ENCODE measurements at regions not wholly inside any gene's neighbourhood (a gene's known extent, or its start where the extent isn't known, plus 50 kb on each side); places are given as distances from the start of the nearest gene placed in this dataset.
A peak's percentile ranks its signal among the peaks of the same experiment; 100 is the strongest.
"Not testable (repeated sequence)": the region's sequence is repeated elsewhere in the genome, so short reads cannot be mapped to it uniquely, and the experiment has no call there.

DNA sequence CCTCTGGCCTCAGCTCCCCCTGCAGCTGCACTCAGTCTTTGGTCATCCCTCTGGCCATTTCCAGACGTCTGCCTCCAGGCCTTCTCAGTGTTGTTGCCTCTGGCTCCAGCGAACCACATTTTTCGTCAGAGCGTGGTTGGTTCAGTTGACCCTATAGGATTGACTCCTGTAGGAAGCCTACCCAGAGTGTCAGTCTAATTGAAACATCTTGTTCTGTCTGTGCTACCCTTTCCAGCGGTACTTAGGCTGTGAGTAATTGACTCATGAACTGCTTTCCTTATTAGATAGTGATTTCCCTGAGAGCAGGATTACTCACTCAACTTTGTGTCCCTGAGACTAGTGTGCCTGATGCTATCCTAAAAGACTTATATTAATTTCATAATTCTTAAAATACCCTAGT lies 373.2 kb downstream of the ATP23 start:
- DNase-seq = no peak

DNA sequence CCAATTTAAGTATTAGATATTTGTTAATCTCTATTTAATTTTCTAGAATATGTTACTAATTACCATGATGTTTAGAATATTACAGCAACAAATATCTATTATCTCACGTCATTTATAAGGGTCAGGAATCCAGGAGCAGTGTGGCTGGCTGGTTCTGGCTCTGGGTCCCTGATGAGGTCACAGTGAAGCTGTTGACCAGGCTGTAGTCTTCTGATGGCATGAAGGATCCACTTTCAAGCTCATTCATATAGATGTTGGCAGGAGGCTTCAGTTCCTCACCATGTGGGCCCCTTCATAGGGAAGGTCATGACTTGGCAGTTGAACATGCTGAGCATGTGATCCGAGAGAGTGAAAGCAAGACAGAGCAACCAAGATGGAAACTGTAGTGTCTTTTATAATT lies 375.6 kb downstream of the ATP23 start:
- DNase-seq = no peak

DNA sequence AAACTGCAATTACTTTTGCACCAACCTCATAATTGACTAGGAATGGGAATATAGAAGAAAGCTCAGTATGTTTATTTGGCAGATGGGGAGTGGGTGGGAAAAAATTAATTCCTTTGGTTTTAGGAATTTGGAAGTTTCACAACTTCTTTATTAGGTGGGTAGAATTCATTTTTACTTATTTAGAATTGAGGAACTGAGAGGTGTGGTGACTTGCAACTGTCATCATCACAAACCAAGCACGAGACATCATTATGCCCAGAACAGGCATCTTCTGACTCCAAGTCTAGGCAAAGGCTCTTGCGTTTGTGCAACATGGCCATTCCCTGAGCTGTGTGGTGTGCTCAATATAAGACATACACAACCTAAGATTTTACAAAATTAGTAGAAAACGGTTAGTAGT lies 380.0 kb downstream of the ATP23 start:
- DNase-seq = no peak

DNA sequence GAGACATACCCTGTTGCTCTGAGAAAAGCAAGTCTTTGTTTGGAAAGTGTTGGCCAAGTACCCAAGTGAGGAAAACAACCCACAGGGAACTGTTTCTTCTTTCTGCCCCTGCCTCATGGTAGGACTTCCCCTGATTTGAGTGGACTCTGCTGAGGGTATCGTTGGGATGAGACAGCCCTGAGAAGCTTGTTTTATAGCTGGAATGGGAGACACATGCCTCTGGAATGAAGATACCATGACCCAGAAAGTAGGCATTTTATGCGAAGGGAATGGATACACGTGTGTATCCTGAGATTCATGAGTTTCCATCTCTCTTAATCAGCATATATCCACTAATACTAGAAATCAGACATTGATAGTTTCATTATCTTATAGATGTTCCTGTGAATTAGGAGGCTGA lies 382.3 kb downstream of the ATP23 start:
- DNase-seq = no peak

DNA sequence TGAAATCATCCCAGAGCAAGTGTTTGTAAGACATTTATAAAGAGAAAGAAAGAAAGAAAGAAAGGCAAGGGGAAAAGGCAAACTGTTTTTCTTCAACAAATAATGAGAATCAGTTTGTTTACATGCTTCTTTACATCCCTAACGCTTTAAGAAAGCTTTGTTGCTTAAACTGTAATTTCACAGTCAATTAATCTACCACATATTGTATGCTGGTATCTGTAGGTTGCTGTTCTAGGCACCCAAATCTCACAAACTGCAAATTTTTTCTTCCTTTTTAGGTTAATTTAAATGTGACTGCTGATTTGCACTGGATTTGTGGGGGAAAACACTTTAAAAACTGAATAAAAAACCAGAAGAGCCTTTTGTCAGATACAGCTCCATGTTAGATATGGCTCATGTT lies 384.2 kb downstream of the ATP23 start:
- no peak for DNase-seq

DNA sequence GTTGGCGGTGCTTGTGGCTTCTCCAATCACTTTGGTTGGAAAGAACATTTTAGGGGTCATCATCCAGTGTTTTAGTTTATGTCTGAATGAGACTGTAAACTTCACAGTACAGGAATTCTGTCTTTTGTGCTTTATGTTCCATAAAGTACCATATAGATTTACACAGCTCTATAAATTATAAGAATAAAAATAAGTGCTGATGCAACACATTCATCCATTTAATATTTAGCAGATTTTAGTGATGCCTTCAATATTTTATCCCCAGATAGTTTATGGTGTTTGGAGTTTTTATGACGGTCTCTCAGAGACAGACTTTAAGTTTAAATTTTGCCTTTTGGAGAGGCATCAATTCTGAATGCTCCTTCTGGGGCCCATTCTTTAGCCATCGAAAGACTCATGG lies 385.2 kb downstream of the ATP23 start:
- DNase-seq = no peak

DNA sequence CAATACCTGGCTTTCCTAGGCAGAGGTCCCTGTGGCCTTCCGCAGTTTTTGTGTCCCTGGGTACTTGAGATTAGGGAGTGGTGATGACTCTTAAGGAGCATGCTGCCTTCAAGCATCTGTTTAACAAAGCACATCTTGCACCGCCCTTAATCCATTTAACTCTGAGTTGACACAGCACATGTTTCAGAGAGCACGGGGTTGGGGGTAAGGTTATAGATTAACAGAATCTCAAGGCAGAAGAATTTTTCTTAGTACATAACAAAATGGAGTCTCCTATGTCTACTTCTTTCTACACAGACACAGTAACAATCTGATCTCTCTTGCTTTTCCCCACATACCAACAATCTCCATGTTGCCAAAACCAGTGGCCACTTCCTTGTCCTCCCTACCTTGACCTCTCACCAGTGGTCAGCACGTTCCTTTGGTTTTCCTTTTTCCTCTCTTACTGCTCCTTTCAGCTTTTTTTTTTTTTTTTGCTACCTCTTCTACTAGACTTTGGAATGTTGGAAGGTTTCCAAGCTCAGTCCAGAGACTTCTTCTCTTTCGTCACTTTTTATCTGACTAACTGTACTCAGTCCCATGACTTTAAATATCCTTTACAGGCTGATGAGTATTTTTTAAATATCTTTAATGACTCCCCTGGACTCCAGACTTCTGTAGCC lies 395.3 kb downstream of the ATP23 start:
- peak; percentile 17 for DNase-seq

DNA sequence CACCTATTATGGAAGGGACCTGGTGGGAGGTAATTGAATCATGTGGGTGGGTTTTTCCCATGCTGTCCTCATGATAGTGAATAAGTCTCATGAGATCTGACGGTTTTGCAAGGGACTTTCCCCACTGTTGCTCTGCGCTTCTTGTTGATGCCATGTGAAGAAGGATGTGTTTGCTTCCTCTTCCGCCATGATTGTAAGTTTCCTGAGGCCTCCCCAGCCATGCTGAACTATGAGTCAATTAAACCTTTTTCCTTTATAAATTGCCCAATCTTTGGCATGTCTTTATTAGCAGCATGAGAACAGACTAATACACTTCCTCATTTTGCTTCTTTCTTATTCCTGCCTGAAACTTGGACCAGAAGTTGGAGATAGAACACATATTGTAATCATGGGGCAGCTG lies 396.2 kb downstream of the ATP23 start:
- not testable (repeated sequence) for DNase-seq

DNA sequence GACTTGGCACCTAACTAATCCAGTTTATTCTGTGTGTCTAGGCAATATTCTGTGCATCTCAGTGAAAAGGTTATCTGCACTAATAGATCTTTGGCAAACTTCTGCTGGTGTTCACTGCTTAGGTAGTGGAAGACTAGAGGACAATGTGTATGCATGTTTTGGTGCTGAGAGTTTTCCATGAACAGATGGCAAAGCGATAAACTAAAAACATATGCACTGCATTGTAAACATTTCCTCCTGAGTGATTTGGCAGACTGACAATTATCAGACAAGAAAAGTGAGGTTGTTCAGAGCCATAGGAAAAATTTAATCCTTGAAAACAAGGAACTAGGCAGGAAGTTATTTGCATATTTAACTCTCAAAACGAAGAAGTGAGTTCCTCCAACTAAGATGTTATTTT lies 400.4 kb downstream of the ATP23 start:
- DNase-seq = peak; percentile 94

DNA sequence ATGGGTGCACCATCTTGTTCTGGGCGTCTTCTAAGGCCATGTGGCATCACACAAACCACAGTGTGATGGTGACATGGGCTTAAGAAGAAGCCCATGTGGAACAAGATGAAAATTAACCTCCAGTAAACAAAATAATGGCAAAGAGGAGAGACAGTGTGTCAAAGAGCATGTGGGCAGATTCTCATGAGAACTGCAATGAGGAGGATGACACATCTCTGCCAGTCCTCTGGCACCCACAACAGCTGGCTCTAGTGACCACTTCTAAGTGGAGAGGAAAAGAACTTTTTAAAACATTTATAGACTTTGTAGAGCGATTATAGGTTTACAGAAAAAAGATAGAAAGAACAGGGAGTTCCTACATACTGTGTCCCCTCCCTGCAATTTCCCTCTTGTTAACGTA lies 401.4 kb downstream of the ATP23 start:
- no peak for DNase-seq

DNA sequence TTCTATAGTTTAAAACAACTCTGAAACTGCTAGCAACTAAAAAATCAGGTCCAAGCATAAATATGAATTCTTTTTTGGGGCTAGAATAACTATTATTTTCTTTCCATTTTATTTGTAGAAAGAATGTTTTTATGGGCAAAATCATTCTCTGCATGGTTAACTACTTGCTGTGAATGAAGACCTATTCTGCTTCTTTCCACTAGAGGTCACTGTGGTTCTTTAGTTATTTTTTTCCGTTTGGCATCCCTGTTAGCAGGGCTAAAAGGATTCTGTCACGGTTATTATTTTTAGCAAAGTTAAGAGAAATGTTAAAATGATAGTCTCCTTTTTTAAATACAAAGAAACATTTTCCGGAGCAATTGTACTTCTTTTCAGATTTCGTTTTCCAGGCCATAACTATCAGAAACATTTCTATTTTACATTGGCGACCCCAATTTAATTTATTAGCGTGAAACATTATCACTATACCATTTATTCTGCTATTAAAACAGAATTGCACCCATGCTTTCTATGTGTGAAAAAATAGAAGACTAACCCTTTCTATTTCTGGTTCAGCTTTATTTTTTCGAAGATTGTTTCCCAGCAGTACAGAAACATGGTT lies 404.8 kb downstream of the ATP23 start:
- peak; percentile 83 for DNase-seq

DNA sequence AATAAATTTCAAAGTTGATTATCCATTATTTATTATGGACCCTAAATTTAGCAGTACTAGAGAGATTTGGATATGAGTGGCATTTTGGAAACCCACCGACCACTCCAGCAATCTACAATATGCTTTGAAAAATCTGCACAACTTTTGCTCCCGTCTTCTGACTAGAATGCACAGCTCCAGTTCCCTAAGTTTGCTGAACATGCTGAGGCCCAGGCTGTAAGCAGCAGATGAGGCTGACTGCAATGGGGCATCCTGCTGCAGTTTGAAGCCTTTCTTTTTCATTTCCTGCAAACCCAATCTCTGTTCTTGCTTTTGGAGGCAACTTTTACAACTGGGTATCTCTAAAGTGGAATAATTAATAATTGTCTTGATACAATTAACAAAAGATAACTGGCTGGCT lies 405.8 kb downstream of the ATP23 start:
- no peak for DNase-seq

DNA sequence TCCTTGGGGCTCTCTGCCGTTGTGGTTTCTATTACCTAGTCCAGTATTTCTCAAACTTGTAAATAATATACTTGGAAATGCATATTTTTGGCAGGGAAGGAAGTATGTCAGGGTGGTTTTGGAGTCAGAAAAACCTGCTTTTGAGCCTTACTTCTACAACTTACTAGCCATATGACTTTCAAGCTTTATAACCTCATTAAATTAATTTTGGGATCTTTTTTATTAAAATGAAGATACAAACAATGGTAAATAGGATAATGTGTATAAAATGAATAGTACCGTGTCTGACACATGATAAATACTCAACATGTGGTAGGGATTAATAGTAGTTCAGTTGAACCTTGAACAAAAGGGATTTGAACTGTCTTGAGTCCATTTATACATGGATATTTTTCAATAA lies 406.3 kb downstream of the ATP23 start:
- no peak for DNase-seq

DNA sequence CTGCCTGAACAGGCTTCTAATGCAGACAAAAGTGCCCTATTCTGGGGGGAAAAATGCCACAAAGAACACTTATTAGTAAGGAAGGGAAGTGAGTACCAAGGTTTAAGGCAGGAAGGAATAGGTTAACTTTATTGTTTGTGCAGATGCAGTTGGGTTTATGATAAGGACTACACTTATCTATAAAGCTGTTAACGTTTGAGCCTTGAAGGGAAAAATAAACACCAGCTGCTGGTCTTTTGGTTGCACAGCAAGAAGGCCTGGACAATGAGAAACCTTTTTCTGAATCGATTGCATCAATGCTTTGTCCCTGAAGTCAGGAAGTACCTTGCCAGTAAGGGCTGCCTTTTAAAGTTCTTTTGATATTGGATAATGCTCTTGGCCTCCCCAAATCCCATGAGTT lies 407.8 kb downstream of the ATP23 start:
- DNase-seq = no peak

DNA sequence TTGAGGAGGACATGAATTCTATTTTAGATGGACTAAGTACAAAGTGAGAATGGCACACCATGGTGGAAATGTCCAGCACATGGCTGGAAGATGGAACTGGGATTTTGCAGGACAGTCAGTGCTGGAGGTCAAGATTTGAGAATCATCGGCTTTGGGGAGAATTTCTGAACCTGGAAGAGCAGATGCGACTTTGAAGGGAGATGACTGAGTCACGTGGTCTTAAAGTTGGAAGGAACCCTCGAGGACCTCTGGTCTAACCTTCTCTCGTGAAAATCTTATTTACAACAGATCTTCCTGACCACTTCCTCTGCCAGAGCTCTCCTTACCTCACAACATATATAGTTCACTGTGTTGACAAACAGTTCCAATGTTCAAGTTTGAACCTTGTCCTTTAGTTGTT lies 415.4 kb downstream of the ATP23 start:
- DNase-seq = no peak

DNA sequence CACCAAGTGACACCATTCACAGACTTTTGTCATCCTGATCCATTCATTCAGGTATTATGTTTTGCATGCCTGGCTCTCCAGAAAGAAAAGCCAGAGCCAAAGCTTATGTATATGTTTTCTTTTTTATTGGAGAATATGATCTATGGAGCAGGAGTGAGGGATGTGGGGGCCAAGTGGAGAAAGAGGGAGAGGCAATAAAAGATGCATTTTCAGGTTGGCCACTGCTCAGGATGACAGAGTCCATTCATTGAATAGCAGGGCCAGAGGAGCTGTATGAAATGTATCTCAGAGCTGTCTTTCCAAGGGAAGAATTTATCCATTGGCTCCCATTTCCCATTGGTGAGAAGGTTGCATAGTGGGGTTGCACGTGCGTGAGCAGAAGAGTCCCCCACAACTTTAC lies 416.1 kb downstream of the ATP23 start:
- DNase-seq = no peak

DNA sequence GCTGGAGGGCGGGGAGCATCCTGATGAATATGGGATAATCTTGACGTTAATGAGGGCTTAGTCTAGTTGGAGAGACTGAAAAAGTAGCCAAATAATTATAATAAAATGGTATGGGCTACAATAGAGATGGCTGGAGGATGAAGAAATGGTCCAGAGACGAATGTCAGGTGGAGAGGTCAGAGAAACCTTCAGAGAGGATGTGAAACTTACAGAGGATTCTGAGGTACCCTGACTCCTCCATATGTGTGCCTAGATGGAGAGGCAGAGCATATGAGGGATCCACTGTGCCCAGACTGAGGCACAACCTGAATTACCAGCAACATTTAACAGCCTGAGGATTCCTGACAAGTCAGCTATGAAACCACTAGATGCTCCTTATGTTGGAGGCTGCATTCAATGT lies 417.0 kb downstream of the ATP23 start:
- DNase-seq = no peak

DNA sequence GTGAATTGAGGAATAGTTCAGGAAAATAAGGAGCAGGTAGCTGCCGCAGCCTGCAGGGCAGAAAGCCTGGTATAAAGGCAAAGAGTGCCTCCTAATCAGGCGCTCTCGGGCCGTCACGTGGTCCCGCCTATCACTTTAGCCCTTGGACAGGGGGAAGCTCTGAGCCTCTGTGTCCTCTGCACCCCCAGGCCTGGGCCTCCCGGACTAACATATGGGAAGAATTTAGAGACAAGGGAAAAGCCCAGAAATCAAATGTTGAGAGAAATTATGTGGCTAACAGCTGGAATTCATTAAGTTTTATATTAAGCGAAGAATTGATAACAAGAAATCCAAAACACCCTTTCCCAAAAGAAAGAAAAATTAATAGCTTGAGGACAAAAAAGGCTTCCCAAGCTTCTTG lies 417.7 kb downstream of the ATP23 start:
- DNase-seq = peak; percentile 94

DNA sequence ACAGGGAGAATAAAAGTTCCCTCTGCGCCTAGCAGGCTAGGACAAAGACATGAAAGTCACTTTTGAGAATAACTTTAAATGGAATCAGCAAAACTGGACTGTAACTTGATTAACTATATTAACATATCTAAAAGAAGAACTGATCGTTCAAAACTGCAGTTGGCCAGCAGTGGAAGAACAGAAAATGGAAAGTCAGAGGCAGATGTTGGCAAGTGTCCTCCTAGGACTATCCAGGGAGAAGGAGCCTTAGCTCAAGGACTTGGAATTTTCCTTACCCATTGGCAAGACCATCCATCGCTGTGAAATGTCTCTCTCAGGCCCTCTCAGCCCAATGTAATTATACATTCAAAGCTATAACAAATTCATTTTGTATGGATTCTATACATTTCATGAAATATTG lies 419.7 kb downstream of the ATP23 start:
- peak; percentile 37 for DNase-seq

DNA sequence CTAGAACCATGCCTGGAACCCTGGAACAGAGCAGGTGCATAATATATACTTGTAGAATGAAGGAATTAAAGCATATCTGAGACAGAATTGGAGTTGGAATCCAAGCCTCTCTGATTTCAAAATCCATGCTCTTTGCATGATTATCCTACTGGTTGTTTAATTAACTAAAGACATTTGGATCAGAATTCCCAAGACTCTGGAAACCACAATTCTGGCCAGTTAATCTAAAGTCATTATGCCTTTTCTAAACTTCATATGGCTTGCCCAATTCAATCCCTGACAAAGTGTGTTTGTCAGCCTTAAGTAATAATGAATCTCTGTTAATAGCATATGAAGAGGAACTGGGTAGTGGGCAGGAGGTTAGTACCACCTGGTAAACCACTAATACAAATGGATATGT lies 422.6 kb downstream of the ATP23 start:
- DNase-seq = no peak

DNA sequence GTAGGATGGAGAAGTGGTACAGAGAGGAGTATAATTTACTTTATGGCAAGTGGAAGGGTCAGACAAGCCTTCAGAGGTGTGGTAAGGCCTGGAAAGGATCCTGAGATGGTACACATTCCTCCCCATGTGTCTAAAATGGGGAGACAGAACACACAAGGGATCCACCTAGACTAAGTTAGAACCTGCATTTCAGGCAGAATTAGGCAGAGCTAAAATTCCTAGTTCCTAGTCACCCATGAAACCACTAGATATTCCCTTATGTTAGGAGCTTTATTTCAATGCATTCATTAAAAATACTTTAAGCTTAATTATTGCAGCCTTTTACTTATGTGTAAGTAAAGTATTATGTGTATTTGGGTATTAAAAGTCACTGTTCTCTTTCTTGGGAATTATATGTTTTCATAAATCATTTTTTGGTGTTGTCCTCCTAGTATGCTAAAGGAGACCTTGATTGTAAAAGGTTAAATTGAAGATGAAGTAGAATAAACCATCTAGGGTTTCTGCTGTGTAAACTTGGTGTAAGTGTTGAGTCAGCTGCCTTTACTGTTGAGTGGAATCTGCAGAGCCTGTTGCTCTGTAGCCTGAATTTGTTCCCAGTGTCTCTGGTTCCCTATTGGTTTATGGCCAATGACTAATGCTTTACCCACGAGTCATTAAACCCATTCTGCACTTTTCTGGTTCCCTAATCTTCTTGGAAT lies 423.2 kb downstream of the ATP23 start:
- no peak for DNase-seq

DNA sequence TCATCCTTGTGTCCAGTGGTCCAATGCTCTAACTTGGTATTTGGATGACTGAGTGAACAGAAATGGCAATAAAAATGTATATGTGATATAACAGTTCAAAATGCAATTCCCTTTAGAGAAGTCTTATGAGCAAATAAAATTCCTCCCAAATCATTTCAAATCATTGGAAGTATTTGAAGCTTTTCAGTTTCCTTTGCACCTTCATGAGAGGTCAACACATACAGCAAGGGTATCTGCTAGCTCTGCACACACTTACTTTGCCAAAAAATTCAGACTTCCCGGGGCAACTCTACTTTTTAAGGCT lies 423.7 kb downstream of the ATP23 start:
- peak; percentile 39 for DNase-seq

DNA sequence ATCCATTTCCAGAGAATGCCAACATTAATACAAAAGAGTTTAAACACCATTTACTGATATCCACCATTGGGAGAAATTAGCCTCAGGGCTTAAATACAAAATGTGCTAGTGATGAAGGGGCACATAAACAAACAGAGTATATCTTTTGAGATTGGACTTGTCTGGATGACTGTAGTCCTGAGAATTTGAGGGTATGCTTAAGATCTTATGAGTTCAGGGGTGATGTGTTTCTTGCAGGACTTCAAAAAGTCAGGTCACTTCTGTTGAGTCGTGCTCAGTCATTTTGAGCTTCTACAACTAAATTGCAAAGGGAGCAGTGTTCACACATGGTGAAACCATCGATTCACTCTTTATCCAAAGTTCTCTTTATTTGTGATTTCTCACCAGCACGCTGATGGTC lies 425.7 kb downstream of the ATP23 start:
- no peak for DNase-seq

DNA sequence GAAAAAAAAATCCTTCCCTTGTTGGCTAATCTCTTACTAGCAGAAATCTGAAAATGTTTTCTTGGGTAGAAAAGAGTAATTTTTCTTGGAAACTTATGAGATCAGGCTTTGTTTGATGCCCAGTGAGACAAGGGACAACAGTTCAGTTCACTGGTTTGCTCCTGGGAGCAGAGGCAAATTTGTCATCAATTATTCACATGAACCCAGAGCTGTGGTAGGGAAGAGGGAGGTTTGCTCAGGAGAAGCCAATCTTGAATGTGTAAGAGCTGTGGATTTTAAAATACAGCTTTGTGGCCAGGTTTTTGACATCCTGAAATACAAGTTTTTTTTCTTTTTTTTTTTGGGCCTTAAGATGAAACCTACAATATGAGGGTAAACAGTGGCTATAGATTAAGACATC lies 426.6 kb downstream of the ATP23 start:
- DNase-seq = no peak

Measured in skin of body (tissue), 1 donor.